Choroid plexus epithelial cell (primary cell): ENCODE measurements at regions not wholly inside any gene's neighbourhood (a gene's known extent, or its start where the extent isn't known, plus 50 kb on each side); places are given as distances from the start of the nearest gene placed in this dataset.
"Not testable (repeated sequence)": the region's sequence is repeated elsewhere in the genome, so short reads cannot be mapped to it uniquely, and the experiment has no call there.

Experiments
- DNase-seq: peaks from one replicate; pipeline ENCODE4 v3.0.0-alpha.2; 2010; ENCODE audit warnings: low read depth
- H3K4me3 ChIP-seq: 2 replicates; pipeline ENCODE4 v1.5.1; 2011; ENCODE audit warnings: low read depth, mild to moderate bottlenecking, control low read depth, low read length, moderate library complexity
- TF ChIP-seq, protein P1 (sequence below): conservative IDR thresholded peaks from 2 replicates; pipeline ENCODE4 v1.5.1; 2011; ENCODE audit warnings: low read depth, mild to moderate bottlenecking, control low read depth, inconsistent platforms, low read length, moderate library complexity

DNA sequence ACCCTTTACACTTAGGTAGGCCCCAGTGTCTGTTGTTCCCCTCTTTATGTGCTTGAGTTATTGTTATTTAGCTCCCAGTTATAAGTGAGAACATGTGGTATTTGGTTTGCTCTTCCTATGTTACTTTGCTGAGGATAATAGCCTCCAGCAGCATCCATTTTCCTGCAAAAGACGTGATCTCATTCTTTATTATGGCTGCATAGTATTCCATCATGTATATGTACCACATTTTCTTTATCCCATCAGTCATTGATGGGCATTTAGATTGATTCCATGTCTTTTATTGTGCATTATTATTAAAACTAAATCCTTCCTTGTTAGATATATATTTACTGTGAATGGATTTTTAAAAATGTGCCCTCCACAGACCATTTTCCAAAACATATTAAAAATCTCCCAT is 1137.3 kb upstream of the ADGRB3 start:
- TF ChIP-seq, protein P1, sequence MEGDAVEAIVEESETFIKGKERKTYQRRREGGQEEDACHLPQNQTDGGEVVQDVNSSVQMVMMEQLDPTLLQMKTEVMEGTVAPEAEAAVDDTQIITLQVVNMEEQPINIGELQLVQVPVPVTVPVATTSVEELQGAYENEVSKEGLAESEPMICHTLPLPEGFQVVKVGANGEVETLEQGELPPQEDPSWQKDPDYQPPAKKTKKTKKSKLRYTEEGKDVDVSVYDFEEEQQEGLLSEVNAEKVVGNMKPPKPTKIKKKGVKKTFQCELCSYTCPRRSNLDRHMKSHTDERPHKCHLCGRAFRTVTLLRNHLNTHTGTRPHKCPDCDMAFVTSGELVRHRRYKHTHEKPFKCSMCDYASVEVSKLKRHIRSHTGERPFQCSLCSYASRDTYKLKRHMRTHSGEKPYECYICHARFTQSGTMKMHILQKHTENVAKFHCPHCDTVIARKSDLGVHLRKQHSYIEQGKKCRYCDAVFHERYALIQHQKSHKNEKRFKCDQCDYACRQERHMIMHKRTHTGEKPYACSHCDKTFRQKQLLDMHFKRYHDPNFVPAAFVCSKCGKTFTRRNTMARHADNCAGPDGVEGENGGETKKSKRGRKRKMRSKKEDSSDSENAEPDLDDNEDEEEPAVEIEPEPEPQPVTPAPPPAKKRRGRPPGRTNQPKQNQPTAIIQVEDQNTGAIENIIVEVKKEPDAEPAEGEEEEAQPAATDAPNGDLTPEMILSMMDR = no peak
- no peak overlapping the region for H3K4me3 ChIP-seq
- DNase-seq = no peak

DNA sequence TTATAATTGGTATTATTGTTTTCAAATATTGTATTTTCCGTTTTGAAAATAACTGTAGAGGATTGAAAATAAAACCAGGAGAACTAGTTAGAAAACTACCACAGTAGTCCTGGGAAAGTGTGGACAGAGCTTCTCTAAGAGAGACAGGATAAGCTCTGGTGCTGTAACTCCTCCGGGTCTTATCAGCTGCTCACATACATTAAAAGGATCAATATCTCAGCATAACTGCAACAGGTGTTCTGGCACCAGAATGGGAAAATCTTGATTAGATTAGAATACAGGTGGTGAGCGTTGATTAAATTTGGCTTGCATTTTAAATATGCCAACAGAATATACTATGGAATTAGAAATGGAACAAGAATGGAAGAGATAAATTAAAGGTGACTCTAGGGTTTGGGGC is 1138.9 kb upstream of the ADGRB3 start:
- no peak for DNase-seq
- H3K4me3 ChIP-seq = no peak overlapping the region
- TF ChIP-seq, protein P1 = no peak

- no peak for DNase-seq
- no peak overlapping the region for H3K4me3 ChIP-seq
- TF ChIP-seq, protein P1 = no peak
Observed at GRCh38 chr6:67493682-67494081, 1141.4 kb upstream of the ADGRB3 start.

DNA sequence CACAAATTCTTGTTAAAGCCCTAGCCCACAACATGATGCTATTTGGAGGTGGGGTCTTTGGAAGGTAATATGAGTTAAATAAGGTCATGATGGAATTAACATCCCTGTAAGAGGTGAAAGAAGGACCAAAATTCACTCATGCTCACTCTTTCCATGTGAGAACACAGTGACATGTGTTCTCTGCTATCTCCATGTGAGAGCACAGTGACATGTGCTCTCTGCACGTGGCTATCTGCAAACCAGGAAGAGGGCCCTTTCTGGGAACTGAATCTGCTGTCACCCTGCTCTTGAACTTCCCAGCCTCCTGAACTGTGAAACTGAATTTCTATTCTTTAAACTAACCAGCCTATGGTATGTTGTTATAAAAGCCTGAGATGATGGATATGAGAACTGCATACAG is 1159.4 kb upstream of the ADGRB3 start:
- no peak overlapping the region for H3K4me3 ChIP-seq
- DNase-seq = no peak
- TF ChIP-seq, protein P1 = no peak

DNA sequence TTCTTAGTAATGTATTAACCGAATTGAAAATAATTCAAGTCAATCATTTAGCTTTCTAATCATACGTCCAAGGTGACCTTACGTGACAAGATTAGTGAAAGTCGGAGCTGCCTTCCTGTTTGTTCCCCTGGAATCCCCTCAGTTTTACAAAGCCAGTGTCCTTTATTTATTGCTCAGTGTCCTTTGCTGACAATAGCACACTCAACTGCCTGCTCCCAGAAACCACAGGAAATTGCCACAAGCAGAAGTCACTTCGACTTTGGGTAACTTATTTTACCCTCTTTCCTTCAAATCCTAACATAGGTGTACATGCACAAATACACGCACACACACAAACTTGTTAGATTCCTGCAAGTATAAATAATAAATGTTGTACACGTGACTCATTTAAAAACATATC is 1167.7 kb upstream of the ADGRB3 start:
- H3K4me3 ChIP-seq = no peak overlapping the region
- no peak for DNase-seq
- TF ChIP-seq, protein P1 = no peak

DNA sequence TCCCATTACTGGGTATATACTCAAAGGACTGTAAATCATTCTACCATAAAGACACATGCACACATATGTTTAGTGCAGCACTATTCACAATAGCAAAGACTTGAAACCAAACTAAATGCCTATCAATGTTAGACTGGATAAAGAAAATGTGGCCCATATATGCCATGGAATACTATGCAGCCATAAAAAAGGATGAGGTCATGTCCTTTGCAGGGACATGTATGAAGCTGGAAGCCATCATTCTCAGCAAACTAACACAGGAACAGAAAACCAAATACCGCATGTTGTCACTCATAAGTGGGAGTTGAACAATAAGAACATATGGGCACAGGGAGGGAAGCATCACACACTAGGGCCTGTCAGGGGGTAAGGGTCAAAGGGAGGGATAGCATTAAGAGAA is 1172.4 kb upstream of the ADGRB3 start:
- H3K4me3 ChIP-seq, DNase-seq: not testable (repeated sequence)

DNA sequence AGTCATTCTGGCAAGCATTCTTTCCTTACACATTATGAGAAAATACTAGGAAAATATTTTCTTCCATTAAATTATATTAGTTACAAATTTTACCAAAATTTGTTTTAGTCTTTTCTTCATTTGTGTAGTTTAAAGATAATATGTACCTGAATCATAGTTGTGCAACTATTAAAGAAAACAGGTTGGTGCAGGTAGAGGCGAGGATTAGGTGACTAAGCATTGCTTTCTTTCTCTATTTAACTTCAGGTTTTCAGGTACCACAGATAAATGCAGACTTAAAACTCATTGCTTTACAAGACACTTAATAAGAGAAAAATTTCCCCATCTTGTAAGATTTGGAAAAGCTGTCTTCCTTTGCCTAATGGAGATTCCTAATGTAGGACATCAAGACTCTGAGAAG is 1175.5 kb upstream of the ADGRB3 start:
- DNase-seq = no peak
- TF ChIP-seq, protein P1 = no peak
- no peak overlapping the region for H3K4me3 ChIP-seq

- TF ChIP-seq, protein P1 = no peak
- no peak overlapping the region for H3K4me3 ChIP-seq
- no peak for DNase-seq
Observed at GRCh38 chr6:67458265-67458664, 1176.8 kb upstream of the ADGRB3 start.
